Mesendoderm (in vitro differentiated cells): ENCODE measurements at regions not wholly inside any gene's neighbourhood (a gene's known extent, or its start where the extent isn't known, plus 50 kb on each side); places are given as distances from the start of the nearest gene placed in this dataset.

ENCODE experiments used
- DNase-seq: peaks from one replicate; pipeline ENCODE4 v3.0.0; 2013
- H2AK5ac ChIP-seq: 2 replicates; pipeline ENCODE4 v1.6.1; 2013; ENCODE audit warnings: low read length, inconsistent platforms
- H2BK120ac ChIP-seq: 2 replicates; pipeline ENCODE4 v1.6.1; 2013; ENCODE audit warnings: low read depth, mild to moderate bottlenecking, low read length, moderate library complexity, mixed read lengths
- H2BK15ac ChIP-seq: replicated peaks from 2 replicates; pipeline ENCODE4 v1.6.1; 2013; ENCODE audit warnings: low read depth, mild to moderate bottlenecking, moderate library complexity
- H2BK5ac ChIP-seq: 2 replicates; pipeline ENCODE4 v1.6.1; 2013; ENCODE audit warnings: low read length, inconsistent platforms
- H3K18ac ChIP-seq: 2 replicates; pipeline ENCODE4 v1.6.1; 2013; ENCODE audit warnings: mild to moderate bottlenecking, low read length, mixed read lengths
- H3K23ac ChIP-seq: one replicate; pipeline ENCODE4 v1.6.1; 2013; ENCODE audit warnings: low read length
- H3K27ac ChIP-seq: 2 replicates; pipeline ENCODE4 v1.5.1; 2013; ENCODE audit warnings: low read depth, mild to moderate bottlenecking, inconsistent platforms, low read length, moderate library complexity
- H3K27me3 ChIP-seq: 2 replicates; pipeline ENCODE4 v1.6.1; 2013; ENCODE audit warnings: low read length, control low read depth, mild to moderate bottlenecking, inconsistent platforms; ENCODE audit not compliant: insufficient read depth, poor library complexity
- H3K36me3 ChIP-seq: 2 replicates; pipeline ENCODE4 v1.6.1; 2013; ENCODE audit warnings: low read length, inconsistent platforms; ENCODE audit not compliant: control insufficient read depth, insufficient read depth
- H3K4ac ChIP-seq: one replicate; pipeline ENCODE4 v1.6.1; 2013; ENCODE audit warnings: low read depth, mild to moderate bottlenecking, low read length, moderate library complexity
- H3K4me1 ChIP-seq: 2 replicates; pipeline ENCODE4 v1.6.1; 2013; ENCODE audit warnings: low read depth, low read length, inconsistent platforms; ENCODE audit not compliant: control insufficient read depth
- H3K4me2 ChIP-seq: 2 replicates; pipeline ENCODE4 v1.6.1; 2013; ENCODE audit warnings: low read length
- H3K4me3 ChIP-seq: 2 replicates; pipeline ENCODE4 v1.5.1; 2013; ENCODE audit warnings: mild to moderate bottlenecking, low read length
- H3K56ac ChIP-seq: one replicate; pipeline ENCODE4 v1.6.1; 2013; ENCODE audit warnings: low read length
- H3K79me1 ChIP-seq: 2 replicates; pipeline ENCODE4 v1.6.1; 2013; ENCODE audit warnings: low read length, inconsistent platforms
- H3K79me2 ChIP-seq: 2 replicates; pipeline ENCODE4 v1.6.1; 2013; ENCODE audit warnings: mild to moderate bottlenecking, low read length; ENCODE audit not compliant: control insufficient read depth, insufficient read depth
- H3K9ac ChIP-seq: 2 replicates; pipeline ENCODE4 v1.6.1; 2013; ENCODE audit warnings: low read length, inconsistent platforms
- H4K5ac ChIP-seq: one replicate; pipeline ENCODE4 v1.6.1; 2013; ENCODE audit warnings: low read length
- H4K8ac ChIP-seq: one replicate; pipeline ENCODE4 v1.6.1; 2013; ENCODE audit warnings: low read depth, mild to moderate bottlenecking, control low read depth, low read length, moderate library complexity
- WGBS: extraction: QIAGEN DNeasy Blood & Tissue Kit; methylation state at CpG from one replicate; pipeline ENCODE4 v1.1.7; 2013; ENCODE audit warnings: low lambda C conversion rate, missing lambda C conversion rate; ENCODE audit not compliant: insufficient coverage; ENCODE audit errors: extremely low coverage; 5-methylcytosine and 5-hydroxymethylcytosine counted together

DNA sequence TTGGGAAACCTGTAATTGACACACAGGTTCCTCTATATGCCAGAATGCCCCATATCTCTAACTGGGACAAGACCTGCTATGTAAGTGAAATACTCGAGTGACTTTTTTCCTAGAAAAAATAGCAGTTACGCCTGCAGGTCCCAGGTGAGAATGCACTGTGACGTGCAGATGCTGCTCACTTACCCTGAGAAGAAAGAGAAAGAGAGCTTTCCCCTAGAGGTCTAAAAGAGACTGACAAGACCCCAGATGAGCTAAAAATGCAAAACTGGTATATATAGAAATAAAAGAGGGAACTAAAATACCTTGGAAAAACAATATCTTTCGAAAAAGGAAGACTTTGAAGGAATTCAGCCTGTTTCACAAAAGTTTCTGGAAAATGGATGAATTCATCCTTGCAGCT, 383.0 kb upstream of the DCC start:
- Histone ChIP-seq H2BK5ac (no peak overlapping the region), H2AK5ac (no peak overlapping the region), H3K79me1 (no peaks in the 10 kb centered on the region), H3K56ac (no peak overlapping the region), H3K4ac (no peak overlapping the region), H2BK120ac (no peak overlapping the region), H4K5ac (no peak overlapping the region), H3K4me1 (no peaks in the 10 kb centered on the region), H3K23ac (no peak overlapping the region), H3K18ac (no peak overlapping the region), H3K79me2 (no peaks in the 10 kb centered on the region), H4K8ac (no peak overlapping the region), H3K4me3 (no peak overlapping the region), H3K4me2 (no peak overlapping the region), H2BK15ac (no peak overlapping the region), H3K9ac (no peak overlapping the region), H3K27ac (no peak overlapping the region), H3K27me3 (no peaks in the 10 kb centered on the region), H3K36me3 (no peaks in the 10 kb centered on the region)
- WGBS = no CpG with 5 or more reads among the region's 4 CpGs
- peak; percentile 23 for DNase-seq

DNA sequence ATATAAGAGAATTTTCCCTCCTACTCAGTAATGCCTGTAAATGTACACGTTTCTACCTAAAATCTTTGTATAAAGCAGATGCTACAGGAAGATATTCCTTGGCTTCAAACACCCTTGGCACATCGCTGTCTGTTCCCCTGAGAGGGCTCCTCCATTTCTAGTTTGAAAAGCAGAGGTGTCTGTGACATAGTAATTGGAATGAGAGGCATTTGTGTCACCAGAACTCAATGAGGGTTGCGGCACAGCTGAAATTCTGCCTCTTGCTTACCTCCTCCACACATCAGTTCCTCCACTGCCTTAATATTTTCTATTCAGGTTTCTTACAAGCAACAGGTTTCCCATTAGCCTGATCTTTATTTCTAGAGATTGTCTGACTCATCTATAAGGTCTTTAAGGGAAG, 359.9 kb upstream of the DCC start:
- no peaks in the 10 kb centered on the region for H3K27me3 ChIP-seq
- no peak overlapping the region for H2BK5ac ChIP-seq
- no peak overlapping the region for H2AK5ac ChIP-seq
- H3K23ac ChIP-seq = no peak overlapping the region
- no peaks in the 10 kb centered on the region for H3K79me1 ChIP-seq
- no CpG with 5 or more reads among the region's 3 CpGs for WGBS
- H3K36me3 ChIP-seq = no peaks in the 10 kb centered on the region
- H3K79me2 ChIP-seq = no peaks in the 10 kb centered on the region
- H2BK120ac ChIP-seq = no peak overlapping the region
- H3K4ac ChIP-seq = no peak overlapping the region
- DNase-seq = no peak
- H4K8ac ChIP-seq = no peak overlapping the region
- H3K56ac ChIP-seq = no peak overlapping the region
- H3K4me1 ChIP-seq = no peaks in the 10 kb centered on the region
- H3K4me2 ChIP-seq = no peak overlapping the region
- no peak overlapping the region for H3K9ac ChIP-seq
- no peak overlapping the region for H3K27ac ChIP-seq
- H3K18ac ChIP-seq = no peak overlapping the region
- H2BK15ac ChIP-seq = no peak overlapping the region
- no peak overlapping the region for H3K4me3 ChIP-seq
- no peak overlapping the region for H4K5ac ChIP-seq

DNA sequence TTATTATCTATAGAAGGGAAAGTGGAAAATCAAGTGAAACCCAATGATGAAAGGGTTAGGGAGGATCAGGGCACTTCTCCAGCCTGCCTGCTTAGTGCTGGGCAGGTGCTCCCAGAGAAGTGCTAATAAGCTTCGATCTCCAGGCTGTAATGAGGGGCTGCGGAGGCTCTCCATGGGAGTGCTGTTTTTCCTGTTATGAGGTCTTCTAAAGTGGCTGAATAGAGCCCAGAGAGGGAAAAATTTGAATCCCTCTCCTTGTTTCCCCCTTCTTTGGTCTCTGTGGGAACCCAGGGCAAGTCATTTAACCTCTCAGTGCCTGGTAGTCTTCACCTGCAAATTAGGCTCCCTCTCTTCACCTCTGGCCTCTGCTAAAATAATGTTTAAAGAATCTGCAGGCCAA, 351.7 kb upstream of the DCC start:
- Histone ChIP-seq H3K56ac (no peak overlapping the region), H4K8ac (no peak overlapping the region), H3K27ac (no peak overlapping the region), H3K23ac (no peak overlapping the region), H3K4me3 (no peak overlapping the region), H3K4ac (no peak overlapping the region), H3K4me2 (no peak overlapping the region), H2AK5ac (no peak overlapping the region), H3K9ac (no peak overlapping the region), H3K4me1 (no peaks in the 10 kb centered on the region), H3K79me2 (no peaks in the 10 kb centered on the region), H2BK5ac (no peak overlapping the region), H2BK15ac (no peak overlapping the region), H4K5ac (no peak overlapping the region), H2BK120ac (no peak overlapping the region), H3K27me3 (no peaks in the 10 kb centered on the region), H3K18ac (no peak overlapping the region), H3K79me1 (no peaks in the 10 kb centered on the region), H3K36me3 (no peaks in the 10 kb centered on the region)
- DNase-seq = no peak
- no CpG with 5 or more reads among the region's 2 CpGs for WGBS

DNA sequence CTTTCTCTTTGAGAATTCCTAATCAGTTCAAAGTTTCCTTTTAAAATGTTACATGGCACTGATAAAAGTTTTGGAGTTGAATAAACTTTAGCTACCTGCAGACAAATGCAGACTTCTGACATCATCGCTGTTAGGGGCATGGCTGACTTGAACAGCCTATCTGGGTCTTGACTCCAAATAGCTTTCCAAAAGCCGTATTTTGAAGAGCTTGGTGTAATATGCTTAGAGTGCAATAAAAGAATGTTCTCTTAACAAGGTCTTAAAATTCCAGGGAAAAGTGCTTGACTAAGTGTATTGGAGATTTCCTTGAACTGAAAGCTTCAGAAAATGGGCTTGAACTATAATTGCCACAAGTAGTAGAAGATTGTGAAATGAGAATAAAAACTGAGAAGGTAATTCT, 342.9 kb upstream of the DCC start:
- H3K27me3 ChIP-seq = no peaks in the 10 kb centered on the region
- no CpG with 5 or more reads among the region's 2 CpGs for WGBS
- no peak overlapping the region for H2BK5ac ChIP-seq
- no peak overlapping the region for H3K18ac ChIP-seq
- no peak overlapping the region for H3K27ac ChIP-seq
- no peak for DNase-seq
- H3K4me3 ChIP-seq = no peak overlapping the region
- H3K79me2 ChIP-seq = no peaks in the 10 kb centered on the region
- no peak overlapping the region for H3K4ac ChIP-seq
- H3K79me1 ChIP-seq = no peaks in the 10 kb centered on the region
- no peak overlapping the region for H2BK120ac ChIP-seq
- H2AK5ac ChIP-seq = no peak overlapping the region
- no peak overlapping the region for H4K8ac ChIP-seq
- H2BK15ac ChIP-seq = no peak overlapping the region
- H3K56ac ChIP-seq = no peak overlapping the region
- no peak overlapping the region for H4K5ac ChIP-seq
- H3K4me2 ChIP-seq = no peak overlapping the region
- H3K4me1 ChIP-seq = no peaks in the 10 kb centered on the region
- no peaks in the 10 kb centered on the region for H3K36me3 ChIP-seq
- no peak overlapping the region for H3K9ac ChIP-seq
- H3K23ac ChIP-seq = no peak overlapping the region

DNA sequence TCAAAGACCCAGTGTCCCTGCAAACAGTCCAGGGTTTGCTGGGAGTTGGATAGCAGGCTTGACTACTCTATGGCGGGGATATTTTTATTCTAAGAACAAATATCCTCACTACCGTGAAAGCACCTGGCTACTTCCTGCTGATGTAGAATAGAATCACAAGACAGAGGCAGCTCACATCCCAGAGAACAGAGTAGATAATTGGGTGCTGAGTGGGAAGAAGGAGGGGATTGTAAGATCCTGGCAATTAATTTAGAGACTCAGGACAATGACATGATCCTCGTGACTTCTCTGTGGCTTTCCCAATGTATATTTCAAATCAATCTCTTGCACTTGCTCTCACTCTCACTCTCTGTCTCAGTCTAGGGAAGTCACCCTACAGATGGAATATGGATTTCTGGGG, 341.9 kb upstream of the DCC start:
- H3K18ac ChIP-seq = no peak overlapping the region
- no peak overlapping the region for H3K9ac ChIP-seq
- no peak overlapping the region for H3K56ac ChIP-seq
- H4K8ac ChIP-seq = no peak overlapping the region
- no CpG with 5 or more reads among the region's 3 CpGs for WGBS
- H2BK120ac ChIP-seq = no peak overlapping the region
- no peak overlapping the region for H3K4me2 ChIP-seq
- no peak overlapping the region for H3K4ac ChIP-seq
- no peak overlapping the region for H3K23ac ChIP-seq
- H3K27me3 ChIP-seq = no peaks in the 10 kb centered on the region
- no peak overlapping the region for H3K27ac ChIP-seq
- no peak for DNase-seq
- no peak overlapping the region for H3K4me3 ChIP-seq
- H3K4me1 ChIP-seq = no peaks in the 10 kb centered on the region
- no peak overlapping the region for H2AK5ac ChIP-seq
- no peaks in the 10 kb centered on the region for H3K36me3 ChIP-seq
- no peaks in the 10 kb centered on the region for H3K79me2 ChIP-seq
- H3K79me1 ChIP-seq = no peaks in the 10 kb centered on the region
- H4K5ac ChIP-seq = no peak overlapping the region
- H2BK15ac ChIP-seq = no peak overlapping the region
- no peak overlapping the region for H2BK5ac ChIP-seq

DNA sequence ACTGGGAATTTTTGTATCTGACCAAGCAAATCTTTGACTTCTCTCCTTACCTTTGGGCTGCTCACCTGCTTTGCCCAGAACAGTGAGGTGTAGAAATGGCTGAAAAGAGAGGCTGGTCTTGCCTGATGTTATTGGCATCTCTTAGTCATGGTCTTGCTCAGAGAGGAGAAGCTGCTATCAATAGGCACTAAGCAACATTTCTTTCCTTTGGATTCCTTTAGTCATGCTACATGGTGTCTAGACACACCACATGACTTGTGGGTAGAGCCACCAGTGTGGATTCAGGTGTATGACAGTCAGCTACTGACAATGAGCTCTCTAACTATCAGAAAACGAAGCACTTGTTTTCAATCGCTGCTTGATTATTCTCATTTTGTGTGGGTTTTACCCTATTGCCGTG, 341.3 kb upstream of the DCC start:
- no peak overlapping the region for H2AK5ac ChIP-seq
- H3K23ac ChIP-seq = no peak overlapping the region
- DNase-seq = peak; percentile 57
- H3K4me1 ChIP-seq = no peaks in the 10 kb centered on the region
- no peaks in the 10 kb centered on the region for H3K36me3 ChIP-seq
- no peak overlapping the region for H2BK120ac ChIP-seq
- whole genome bisulfite sequencing = no CpG with 5 or more reads among the region's 3 CpGs
- H3K79me1 ChIP-seq = no peaks in the 10 kb centered on the region
- H3K9ac ChIP-seq = no peak overlapping the region
- H3K27me3 ChIP-seq = no peaks in the 10 kb centered on the region
- H3K27ac ChIP-seq = no peak overlapping the region
- no peak overlapping the region for H3K4me3 ChIP-seq
- H3K18ac ChIP-seq = no peak overlapping the region
- no peak overlapping the region for H2BK5ac ChIP-seq
- no peak overlapping the region for H2BK15ac ChIP-seq
- no peak overlapping the region for H3K4me2 ChIP-seq
- no peak overlapping the region for H4K8ac ChIP-seq
- H3K79me2 ChIP-seq = no peaks in the 10 kb centered on the region
- H3K56ac ChIP-seq = no peak overlapping the region
- H4K5ac ChIP-seq = no peak overlapping the region
- H3K4ac ChIP-seq = no peak overlapping the region
